Transverse colon (tissue), 4 donors: ENCODE measurements at regions not wholly inside any gene's neighbourhood (a gene's known extent, or its start where the extent isn't known, plus 50 kb on each side); places are given as distances from the start of the nearest gene placed in this dataset.
A peak's percentile ranks its signal among the peaks of the same experiment; 100 is the strongest.

ENCODE experiments used
- DNase-seq: peaks from one replicate; pipeline ENCODE4 v3.0.0-alpha.2; 2019
- H3K27ac ChIP-seq, 4 donors: fragments of 200-600 bp; sonication (generic); 2 replicates each; pipeline ENCODE4 v1.5.1; 2016 to 2018; ENCODE audit warnings: inconsistent platforms in 4 of 4
- H3K27me3 ChIP-seq: fragments of 200-600 bp; sonication (generic); 2 replicates; pipeline ENCODE4 v1.5.1; 2017; ENCODE audit warnings: inconsistent platforms
- H3K36me3 ChIP-seq, 4 donors: fragments of 200-600 bp; sonication (generic); 2 replicates each; pipeline ENCODE4 v1.5.1; 2017 to 2019; ENCODE audit warnings: inconsistent platforms in 4 of 4
- H3K4me1 ChIP-seq, 4 donors: fragments of 200-600 bp; sonication (generic); 2 replicates each; pipeline ENCODE4 v1.5.1; 2017 to 2020; ENCODE audit warnings: inconsistent platforms in 4 of 4
- H3K4me3 ChIP-seq, 4 donors: fragments of 200-600 bp; sonication (generic); 1 replicate in 1 of 4; 2 replicates in 3 of 4; pipeline versions ENCODE4 v1.5.1 to v1.6.1; 2017 to 2019; ENCODE audit warnings: inconsistent platforms in 4 of 4
- H3K9me3 ChIP-seq, 2 donors: fragments of 200-600 bp; sonication (generic); 2 replicates each; pipeline ENCODE4 v1.5.1; 2017 to 2019; ENCODE audit warnings: inconsistent platforms in 2 of 2
- EP300 ChIP-seq: sonication (generic); formaldehyde crosslinking; IDR thresholded peaks from one replicate; pipeline ENCODE4 v1.6.1; 2017; ENCODE audit warnings: antibody characterized with exemption, low read depth
- POLR2A ChIP-seq: fragments of 450-650 bp; IDR thresholded peaks from one replicate; pipeline ENCODE4 v1.6.1; 2016; ENCODE audit warnings: antibody characterized with exemption, mild to moderate bottlenecking, moderate library complexity
- POLR2AphosphoS5 ChIP-seq, 3 donors: sonication (generic); formaldehyde crosslinking; IDR thresholded peaks; one replicate each; pipeline ENCODE4 v1.6.1; 2016; ENCODE audit warnings: antibody characterized with exemption in 3 of 3
- WGBS, 2 donors: methylation state at CpG; one replicate each; pipeline ENCODE4 v1.1.5; 2018; ENCODE audit warnings: low coverage in 1 of 2; 5-methylcytosine and 5-hydroxymethylcytosine counted together
- in situ Hi-C, 4 donors: fragments of 200-750 bp; cut with MboI; loops; one replicate each; pipeline versions ENCODE4 v1.15.0 to v1.15.1; 2017; ENCODE audit warnings: low sequenced_read_pairs in 3 of 4, low pct_ligation_motif_present in 1 of 4, low pct_unique_long_range_greater_than_20kb in 1 of 4
- intact Hi-C: fragments of 100-400 bp; cut with DNase I; formaldehyde crosslinking; loops from one replicate; pipeline ENCODE4 v1.15.1; 2023; ENCODE audit warnings: low total_unique reads
- TF ChIP-seq, protein P1 (sequence below), 5 experiments: fragments of 200-600 bp in 3 of 5; fragments of 450-650 bp in 2 of 5; sonication (generic) in 3 of 5; IDR thresholded peaks; 1 replicate in 2 of 5; 2 replicates in 3 of 5; pipeline ENCODE4 v1.5.1; 2016 to 2017; ENCODE audit warnings: antibody characterized with exemption in 5 of 5, inconsistent platforms in 3 of 5, mild to moderate bottlenecking in 2 of 5, moderate library complexity in 1 of 5

DNA sequence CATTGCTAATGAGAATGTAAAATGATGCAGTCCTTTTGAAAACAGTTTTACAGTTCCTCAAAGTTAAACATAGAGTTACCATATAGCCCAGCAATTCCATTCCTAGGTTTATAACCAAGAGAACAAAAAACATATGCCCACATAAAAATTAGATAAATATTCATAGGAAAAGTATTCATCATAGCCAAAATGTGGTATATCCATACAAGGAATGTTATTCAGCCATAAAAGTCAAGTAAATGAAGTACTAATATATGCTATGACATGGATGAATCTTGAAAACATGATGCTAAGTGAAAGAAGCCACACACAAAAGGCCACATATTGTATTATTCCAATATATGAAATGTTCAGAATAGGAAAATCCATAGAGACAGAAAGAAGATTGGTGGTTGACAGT, 158.0 kb upstream of the CARMIL1 start:
- in situ Hi-C loops, result no loop called here

DNA sequence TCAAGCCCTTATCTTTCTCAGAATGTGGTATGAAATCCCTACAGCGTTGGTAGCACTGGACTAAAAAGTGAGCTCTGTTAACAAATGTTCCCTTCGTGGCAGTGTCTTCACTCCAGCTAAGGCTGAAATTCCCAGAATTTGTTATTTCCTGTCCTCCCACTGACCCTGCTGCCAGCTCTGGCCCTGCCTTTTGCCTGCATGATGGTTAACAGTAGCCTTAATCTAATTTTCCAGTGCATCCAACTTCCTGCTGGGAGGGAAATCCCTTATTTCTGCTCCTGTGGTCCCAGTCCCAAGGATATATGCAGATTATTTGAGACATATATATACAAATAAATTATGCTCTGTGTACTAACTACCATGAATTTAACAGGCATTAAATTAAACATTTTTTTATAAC, 157.2 kb upstream of the CARMIL1 start:
- Histone ChIP-seq H3K36me3 (peaks cover 0 to 5% (median 0%) of the 10 kb centered on the region in 4 donors), H3K27me3 (no peaks in the 10 kb centered on the region), H3K9me3 (no peaks in the 10 kb centered on the region), H3K27ac (peak overlapping the region; percentile 57 to 67 (median 66)), H3K4me1 (peaks cover 4 to 67% (median 15%) of the 10 kb centered on the region in 4 donors), H3K4me3 (no peak overlapping the region)
- no peak for DNase-seq
- in situ Hi-C loops, result no loop called here
- TF ChIP-seq, protein P1, sequence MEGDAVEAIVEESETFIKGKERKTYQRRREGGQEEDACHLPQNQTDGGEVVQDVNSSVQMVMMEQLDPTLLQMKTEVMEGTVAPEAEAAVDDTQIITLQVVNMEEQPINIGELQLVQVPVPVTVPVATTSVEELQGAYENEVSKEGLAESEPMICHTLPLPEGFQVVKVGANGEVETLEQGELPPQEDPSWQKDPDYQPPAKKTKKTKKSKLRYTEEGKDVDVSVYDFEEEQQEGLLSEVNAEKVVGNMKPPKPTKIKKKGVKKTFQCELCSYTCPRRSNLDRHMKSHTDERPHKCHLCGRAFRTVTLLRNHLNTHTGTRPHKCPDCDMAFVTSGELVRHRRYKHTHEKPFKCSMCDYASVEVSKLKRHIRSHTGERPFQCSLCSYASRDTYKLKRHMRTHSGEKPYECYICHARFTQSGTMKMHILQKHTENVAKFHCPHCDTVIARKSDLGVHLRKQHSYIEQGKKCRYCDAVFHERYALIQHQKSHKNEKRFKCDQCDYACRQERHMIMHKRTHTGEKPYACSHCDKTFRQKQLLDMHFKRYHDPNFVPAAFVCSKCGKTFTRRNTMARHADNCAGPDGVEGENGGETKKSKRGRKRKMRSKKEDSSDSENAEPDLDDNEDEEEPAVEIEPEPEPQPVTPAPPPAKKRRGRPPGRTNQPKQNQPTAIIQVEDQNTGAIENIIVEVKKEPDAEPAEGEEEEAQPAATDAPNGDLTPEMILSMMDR (IDR thresholded peaks at IDR 0.05), result no peak
- no peak for TF ChIP-seq POLR2AphosphoS5 (IDR thresholded peaks at IDR 0.05)
- TF ChIP-seq POLR2A, result no peak
- no peak for TF ChIP-seq EP300
- intact Hi-C loops, result no loop called here
- 37% methylated on average over 2 of the region's 2 CpGs; no CpG with 5 or more reads in 1 of the 2 donors for WGBS, 2 donors

More for the DNA sequence above, 158.0 kb upstream of the CARMIL1 start:
- intact Hi-C loops, result no loop called here
- no peak for DNase-seq
- Histone ChIP-seq H3K4me3 (no peak overlapping the region), H3K9me3 (no peaks in the 10 kb centered on the region), H3K36me3 (peaks cover 0 to 5% (median 0%) of the 10 kb centered on the region in 4 donors), H3K4me1 (peaks cover 4 to 67% (median 15%) of the 10 kb centered on the region in 4 donors), H3K27me3 (no peaks in the 10 kb centered on the region), H3K27ac (peak overlapping the region; percentile 57 to 67 (median 66))
- no peak for TF ChIP-seq POLR2AphosphoS5 (IDR thresholded peaks at IDR 0.05)
- no peak for TF ChIP-seq POLR2A
- TF ChIP-seq, protein P1 (IDR thresholded peaks at IDR 0.05), result no peak
- no peak for TF ChIP-seq EP300

DNA sequence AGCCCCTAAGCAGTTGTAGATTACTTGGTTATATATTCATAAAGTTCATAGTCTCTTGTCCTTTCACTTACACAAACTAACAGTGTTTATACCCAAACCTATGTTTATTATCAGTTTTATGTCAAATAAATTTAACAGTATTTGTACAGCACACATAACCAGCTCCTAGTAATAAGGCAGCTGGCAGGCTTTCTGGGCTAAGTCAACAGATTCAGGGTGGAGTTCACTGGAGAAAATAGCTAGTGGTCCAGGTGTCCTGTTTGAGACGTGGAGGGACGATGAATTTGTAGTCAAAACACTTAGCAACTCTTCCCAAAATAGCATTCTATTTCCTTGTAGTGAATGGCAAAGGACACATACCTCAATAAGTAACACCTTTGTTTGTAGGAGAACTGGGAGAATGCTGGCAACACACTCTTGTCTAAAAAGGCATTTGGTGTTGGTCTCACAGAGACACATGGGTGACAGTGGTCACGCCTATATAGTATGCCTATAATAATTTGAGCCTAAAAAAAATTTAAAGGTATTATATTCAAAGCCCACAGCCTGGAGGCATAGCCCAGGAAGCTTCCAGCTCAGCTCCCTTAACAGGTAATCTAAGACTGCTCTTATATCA, 156.4 kb upstream of the CARMIL1 start:
- peak; percentile 51 for DNase-seq
- WGBS, 2 donors, result 27 to 38% methylated on average over 2 to 3 of the region's 3 CpGs
- intact Hi-C loops, result no loop called here

DNA sequence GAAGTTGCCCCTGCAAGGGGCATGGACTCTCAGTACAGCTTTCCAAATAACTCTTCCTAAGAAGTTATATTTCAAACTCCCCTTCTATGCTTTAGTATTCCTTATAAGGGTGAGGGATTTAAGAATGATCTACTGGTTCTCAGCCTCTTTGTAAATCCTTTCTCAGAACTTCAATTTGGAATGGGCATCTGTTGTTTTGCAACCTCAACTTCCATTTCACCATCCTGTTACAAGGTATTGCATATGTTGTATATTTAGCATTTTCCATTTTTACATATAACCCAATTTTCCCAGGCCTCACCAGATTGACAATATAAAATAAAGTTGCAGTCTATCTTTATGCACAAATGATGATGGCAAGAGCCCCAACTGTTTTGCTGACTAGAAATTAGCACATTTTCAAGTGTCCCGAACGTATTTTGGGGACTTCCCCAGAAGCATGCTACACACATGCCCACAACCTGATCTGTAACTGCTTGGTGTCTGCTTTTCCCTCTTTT, 154.9 kb upstream of the CARMIL1 start:
- in situ Hi-C loops, result no loop called here
- no peak overlapping the region for H3K4me3 ChIP-seq
- DNase-seq, result no peak
- H3K36me3 ChIP-seq, result peaks cover 0 to 5% (median 0%) of the 10 kb centered on the region in 4 donors
- peaks cover 0 to 54% (median 11%) of the 10 kb centered on the region in 4 donors for H3K4me1 ChIP-seq
- peak overlapping the region in 1 of 4 donors; percentile 67 for H3K27ac ChIP-seq
- TF ChIP-seq POLR2A, result no peak
- TF ChIP-seq, protein P1 (IDR thresholded peaks at IDR 0.05), result no peak
- TF ChIP-seq EP300, result no peak
- no peak for TF ChIP-seq POLR2AphosphoS5 (IDR thresholded peaks at IDR 0.05)
- no peaks in the 10 kb centered on the region for H3K9me3 ChIP-seq
- 78 to 90% methylated on average over 2 of the region's 2 CpGs for WGBS, 2 donors
- H3K27me3 ChIP-seq, result no peaks in the 10 kb centered on the region
- intact Hi-C loops, result no loop called here

More for the DNA sequence above, 156.4 kb upstream of the CARMIL1 start:
- Histone ChIP-seq H3K4me1 (peaks cover 4 to 67% (median 15%) of the 10 kb centered on the region in 4 donors), H3K27ac (peak overlapping the region; percentile 57 to 67 (median 66)), H3K4me3 (no peak overlapping the region), H3K9me3 (no peaks in the 10 kb centered on the region), H3K27me3 (no peaks in the 10 kb centered on the region), H3K36me3 (peaks cover 0 to 5% (median 0%) of the 10 kb centered on the region in 4 donors)
- in situ Hi-C loops, result no loop called here
- TF ChIP-seq, protein P1 (IDR thresholded peaks at IDR 0.05), result no peak
- peak in 1 of 3 donors; percentile 20 for TF ChIP-seq POLR2AphosphoS5 (IDR thresholded peaks at IDR 0.05)
